SK-N-MC (cell line): ENCODE measurements at regions not wholly inside any gene's neighbourhood (a gene's known extent, or its start where the extent isn't known, plus 50 kb on each side); places are given as distances from the start of the nearest gene placed in this dataset.

Experiments used
- DNase-seq: peaks from one replicate; pipeline ENCODE4 v3.0.0-alpha.2; 2011; ENCODE audit warnings: low read depth, low spot score
- H3K27ac ChIP-seq: fragments of 200-600 bp; sonication (generic); 2 replicates; pipeline ENCODE4 v1.5.1; 2016; ENCODE audit warnings: mixed run types
- H3K36me3 ChIP-seq: fragments of 200-600 bp; sonication (generic); 2 replicates; pipeline ENCODE4 v1.6.1; 2017; ENCODE audit warnings: antibody characterized with exemption, low read length, mixed read lengths; ENCODE audit not compliant: insufficient read depth
- H3K4me3 ChIP-seq: fragments of 200-600 bp; sonication (generic); 2 replicates; pipeline ENCODE4 v1.5.1; 2016
- H3K9ac ChIP-seq: fragments of 200-600 bp; sonication (generic); 2 replicates; pipeline ENCODE4 v1.8.0; 2017; ENCODE audit warnings: mixed run types, mixed read lengths; ENCODE audit not compliant: insufficient read length
- H3K9me3 ChIP-seq: fragments of 200-600 bp; sonication (generic); 2 replicates; pipeline ENCODE4 v1.6.1; 2017; ENCODE audit warnings: low read depth, mild to moderate bottlenecking, antibody characterized with exemption, low read length, moderate library complexity, mixed read lengths
- EZH2 ChIP-seq: fragments of 200-600 bp; sonication (generic); IDR thresholded peaks from one replicate; pipeline ENCODE4 v1.6.1; 2017; ENCODE audit warnings: antibody characterized with exemption
- FOXP2 ChIP-seq: optimal IDR thresholded peaks from 2 replicates; pipeline ENCODE3; 2011; ENCODE audit warnings: mild to moderate bottlenecking, moderate library complexity; ENCODE audit not compliant: insufficient read depth; ENCODE audit errors: extremely low read length, control extremely low read depth
- POLR2AphosphoS5 ChIP-seq: IDR thresholded peaks from 2 replicates; pipeline ENCODE4 v1.6.1; 2012; ENCODE audit warnings: mild to moderate bottlenecking, low read depth, low read length, borderline replicate concordance

DNA sequence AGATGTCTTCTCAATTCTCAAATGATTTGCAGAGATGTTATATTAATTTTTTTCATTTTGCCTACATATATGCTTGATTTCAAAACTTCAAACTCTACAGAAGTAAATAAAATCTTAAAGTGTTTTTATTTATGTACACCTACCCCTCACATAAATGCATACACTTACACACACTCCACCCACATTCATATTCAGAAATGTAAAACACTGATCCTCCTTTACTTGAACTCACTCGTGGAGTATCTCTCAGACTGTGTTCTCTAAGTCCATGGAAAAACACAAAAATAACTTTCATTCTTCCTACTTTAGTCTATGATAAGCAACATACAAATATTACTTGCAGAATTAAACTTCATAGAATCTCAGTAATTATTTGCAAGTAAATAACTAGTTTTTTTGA, 209.1 kb upstream of the RBMS1 start:
- Histone ChIP-seq H3K36me3 (no peaks in the 10 kb centered on the region), H3K9ac (no peak overlapping the region), H3K27ac (0 out of 2 replicates have a peak overlapping the region, but pooled peaks have one; percentile 17), H3K9me3 (peaks cover 7% of the 10 kb centered on the region; the same call in 1 of the 2 replicates), H3K4me3 (no peak overlapping the region)
- no peak for TF ChIP-seq FOXP2
- TF ChIP-seq POLR2AphosphoS5 = no peak
- no peak for TF ChIP-seq EZH2
- DNase-seq = no peak

DNA sequence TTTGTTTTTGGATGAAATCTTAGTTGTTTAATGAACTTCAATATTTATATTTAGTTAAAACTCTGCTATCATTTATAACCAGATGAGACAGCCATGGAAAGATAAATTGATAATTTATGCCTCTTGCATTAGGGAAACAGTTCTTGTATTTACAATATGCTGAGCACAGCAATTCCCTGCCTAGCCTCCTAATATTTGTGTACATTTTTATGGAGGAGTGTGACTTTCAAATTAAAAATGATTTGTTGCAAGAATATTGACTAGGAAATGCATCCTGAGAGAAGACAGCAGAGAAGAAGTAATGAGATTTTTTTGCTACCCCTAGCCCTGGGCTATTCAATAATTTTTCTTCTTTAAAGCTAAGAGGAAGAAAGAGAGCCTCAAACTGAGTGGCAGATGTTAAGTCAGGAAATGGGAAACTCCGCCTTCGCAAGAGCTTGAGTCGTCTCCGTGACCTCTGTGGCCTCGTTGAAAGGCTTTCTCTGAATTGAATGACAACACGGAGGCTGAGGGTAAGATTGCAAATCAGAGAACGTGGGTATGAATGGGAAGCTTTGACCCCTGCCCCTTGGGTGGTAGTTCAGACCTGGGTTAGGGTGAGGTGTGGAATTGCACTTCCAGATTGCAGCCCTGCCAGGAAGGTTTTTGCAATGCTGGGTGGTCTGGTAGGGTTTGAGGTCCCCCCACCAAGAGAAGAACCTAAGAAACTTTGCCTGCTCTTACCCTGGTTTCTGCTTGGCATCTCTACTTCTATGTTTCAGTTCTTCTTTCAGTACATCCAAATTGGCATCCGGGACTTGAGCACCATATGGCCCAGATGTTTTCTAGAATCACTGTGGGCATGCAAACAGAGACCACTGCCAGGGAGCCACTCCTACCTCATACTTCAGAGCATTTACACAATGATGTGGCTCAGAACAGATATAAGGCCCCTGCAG, 210.3 kb upstream of the RBMS1 start:
- H3K9me3 ChIP-seq = peaks cover 7% of the 10 kb centered on the region; the same call in 1 of the 2 replicates
- H3K27ac ChIP-seq = peak overlapping the region; percentile 65; the same call in 1 of the 2 replicates
- no peak overlapping the region for H3K9ac ChIP-seq
- H3K36me3 ChIP-seq = no peaks in the 10 kb centered on the region
- peak; percentile 92 for DNase-seq
- peak overlapping the region; percentile 60 for H3K4me3 ChIP-seq
- TF ChIP-seq POLR2AphosphoS5 = peak; percentile 72
- TF ChIP-seq FOXP2 = no peak

- Histone ChIP-seq H3K9ac (no peak overlapping the region), H3K27ac (no peak overlapping the region), H3K9me3 (no peaks in the 10 kb centered on the region), H3K4me3 (no peak overlapping the region), H3K36me3 (no peaks in the 10 kb centered on the region)
- DNase-seq = no peak
- TF ChIP-seq EZH2 (no peak), POLR2AphosphoS5 (no peak), FOXP2 (no peak)
Observed at GRCh38 chr2:160715428-160715827, 221.8 kb upstream of the RBMS1 start.

DNA sequence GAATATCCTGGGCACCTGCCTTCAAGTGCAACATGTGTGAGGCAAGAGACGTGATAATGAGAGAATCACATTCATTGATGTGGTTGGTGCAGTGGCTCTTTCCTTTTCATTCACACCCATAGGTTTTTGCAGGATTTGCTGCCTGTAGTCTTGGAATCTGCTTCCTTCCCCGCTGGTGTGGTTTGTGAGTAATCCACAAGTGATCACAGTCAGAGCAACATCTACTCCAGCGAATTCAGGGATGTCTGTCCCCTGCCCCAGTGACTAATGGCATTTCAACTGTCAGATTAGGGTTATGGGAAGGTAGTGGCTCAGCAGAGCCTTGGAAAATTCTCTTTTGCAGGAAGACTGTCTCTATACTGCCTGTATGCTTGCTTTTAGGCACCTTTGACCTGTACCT, 225.5 kb upstream of the RBMS1 start:
- Histone ChIP-seq H3K27ac (no peak overlapping the region), H3K9ac (no peak overlapping the region), H3K4me3 (no peak overlapping the region), H3K36me3 (no peaks in the 10 kb centered on the region), H3K9me3 (no peaks in the 10 kb centered on the region)
- no peak for DNase-seq
- TF ChIP-seq FOXP2 = no peak
- no peak for TF ChIP-seq EZH2
- no peak for TF ChIP-seq POLR2AphosphoS5

DNA sequence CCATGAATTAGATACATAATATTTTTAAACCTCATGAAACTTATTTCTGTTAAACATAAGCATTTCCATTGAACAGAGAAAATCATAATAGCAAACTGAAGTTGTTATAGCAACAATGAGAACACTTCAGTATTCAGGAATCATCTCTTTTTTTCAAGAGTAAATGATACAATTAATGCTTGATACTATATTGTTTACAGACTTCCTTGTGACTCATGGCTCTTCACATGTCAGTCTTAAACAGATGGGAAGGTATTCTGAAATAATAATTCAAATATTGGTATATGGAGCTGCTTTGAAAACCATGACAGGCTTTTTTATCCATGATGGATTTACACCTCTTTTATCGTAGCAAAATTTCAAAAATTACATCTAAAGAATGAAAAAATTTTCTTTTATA, 226.5 kb upstream of the RBMS1 start:
- no peak for DNase-seq
- Histone ChIP-seq H3K9ac (no peak overlapping the region), H3K4me3 (no peak overlapping the region), H3K27ac (no peak overlapping the region), H3K9me3 (no peaks in the 10 kb centered on the region), H3K36me3 (no peaks in the 10 kb centered on the region)
- TF ChIP-seq EZH2 = no peak
- no peak for TF ChIP-seq POLR2AphosphoS5
- TF ChIP-seq FOXP2 = no peak

GRCh38 chr2:160721089-160722040, 227.8 kb upstream of the RBMS1 start:
- Histone ChIP-seq H3K9ac (no peak overlapping the region), H3K27ac (no peak overlapping the region), H3K4me3 (no peak overlapping the region), H3K36me3 (no peaks in the 10 kb centered on the region), H3K9me3 (no peaks in the 10 kb centered on the region)
- TF ChIP-seq FOXP2 (no peak), POLR2AphosphoS5 (no peak), EZH2 (no peak)
- no peak for DNase-seq

- Histone ChIP-seq H3K9ac (no peak overlapping the region), H3K27ac (no peak overlapping the region), H3K4me3 (no peak overlapping the region), H3K9me3 (no peaks in the 10 kb centered on the region), H3K36me3 (no peaks in the 10 kb centered on the region)
- TF ChIP-seq POLR2AphosphoS5 (no peak), FOXP2 (no peak), EZH2 (no peak)
- no peak for DNase-seq
Observed at GRCh38 chr2:160726046-160726445, 232.4 kb upstream of the RBMS1 start.

GRCh38 chr2:160730296-160730995, 236.8 kb upstream of the RBMS1 start:
- Histone ChIP-seq H3K4me3 (no peak overlapping the region), H3K27ac (no peak overlapping the region), H3K9ac (no peak overlapping the region), H3K9me3 (no peaks in the 10 kb centered on the region), H3K36me3 (no peaks in the 10 kb centered on the region)
- TF ChIP-seq POLR2AphosphoS5 (no peak), EZH2 (no peak), FOXP2 (no peak)
- no peak for DNase-seq

GRCh38 chr2:160731415-160731814, 237.8 kb upstream of the RBMS1 start:
- DNase-seq = no peak
- TF ChIP-seq FOXP2 (no peak), EZH2 (no peak), POLR2AphosphoS5 (no peak)
- no peaks in the 10 kb centered on the region for H3K36me3 ChIP-seq
- no peak overlapping the region for H3K27ac ChIP-seq
- no peaks in the 10 kb centered on the region for H3K9me3 ChIP-seq
- no peak overlapping the region for H3K4me3 ChIP-seq
- H3K9ac ChIP-seq = no peak overlapping the region
